ENCODE measurements at regions not wholly inside any gene's neighbourhood (a gene's known extent, or its start where the extent isn't known, plus 50 kb on each side); places are given as distances from the start of the nearest gene placed in this dataset.

DNA sequence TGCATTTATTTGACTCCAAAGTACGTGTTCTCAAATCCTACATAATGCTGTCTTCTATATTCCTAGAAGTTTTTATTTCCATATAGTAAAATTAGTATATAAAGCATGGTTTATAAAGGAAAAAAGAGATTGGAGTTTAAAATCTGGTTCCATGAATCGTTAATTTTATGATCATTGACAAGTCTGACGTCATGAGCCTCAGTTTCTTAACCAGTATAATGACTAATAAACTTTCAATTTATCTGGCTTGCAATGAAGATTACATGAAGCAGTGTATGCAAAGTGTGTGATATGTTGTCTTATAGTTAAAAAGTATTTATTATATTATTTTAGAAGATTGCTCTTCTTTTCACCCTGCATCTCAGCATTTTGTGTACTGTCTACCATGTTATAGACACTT is 421.4 kb upstream of the LRRC7 start:
- TF ChIP-seq EZH2 (IDR thresholded peaks at IDR 0.05; ENCODE audit: insufficient read depth, poor library complexity, severe bottlenecking) (no peak), EZH2phosphoT487 (IDR thresholded peaks at IDR 0.05; ENCODE audit: insufficient read depth, low read depth) (no peak)

All from GM23248 (cell line).